Endothelial cell of umbilical vein (primary cell): ENCODE measurements at regions not wholly inside any gene's neighbourhood (a gene's known extent, or its start where the extent isn't known, plus 50 kb on each side); places are given as distances from the start of the nearest gene placed in this dataset. TPM values are rescaled to one million over a fixed set of nuclear protein-coding genes. Genes with fewer than 3 reads are reported as not detected.

Experiments used
- BruUV-seq: library from RNA; stranded (reverse); fragments of 400-500 nt; replicated peaks from 2 replicates; lab custom pipeline; 2021; lab: Mats Ljungman, UMichigan
- CTCF ChIA-PET: fragments of 300-600, 350-600 bp; sonication (Branson Sonifier 250); formaldehyde crosslinking; loops from one replicate; lab custom pipeline; 2021; ENCODE audit warnings: antibody characterized with exemption, inconsistent platforms; lab: Charles Lee
- POLR2A ChIA-PET: fragments of 300-600, 350-600 bp; sonication (Branson Sonifier 250); formaldehyde crosslinking; loops from one replicate; lab custom pipeline; 2021; ENCODE audit warnings: antibody characterized with exemption, inconsistent platforms; lab: Charles Lee
- DNase-seq: peaks from one replicate; pipeline ENCODE4 v3.0.0-alpha.2; 2011; ENCODE audit warnings: low read depth, low spot score
- FAIRE-seq: peaks from 2 replicates; lab custom pipeline; 2011; peaks lifted over from hg19 to GRCh38; lab: Jason Lieb, UNC
- H2AFZ ChIP-seq: 2 replicates; pipeline ENCODE4 v1.6.0; 2012; ENCODE audit warnings: low read depth, low read length, control low read depth, inconsistent platforms
- H3K27ac ChIP-seq: 2 replicates; pipeline ENCODE4 v1.5.1; 2011; ENCODE audit warnings: low read depth, mild to moderate bottlenecking, control low read depth, low read length, moderate library complexity; ENCODE audit not compliant: insufficient read depth
- H3K27me3 ChIP-seq, 2 experiments: 2 replicates each; pipeline versions ENCODE4 v1.6.0 to v1.6.1; 2011; ENCODE audit warnings: low read length in 2 of 2, mixed read lengths in 1 of 2; ENCODE audit not compliant: control insufficient read depth in 2 of 2, insufficient read depth in 2 of 2
- H3K36me3 ChIP-seq, 2 experiments: 2 replicates in 1 of 2; 3 replicates in 1 of 2; pipeline ENCODE4 v1.5.1; 2011; ENCODE audit warnings: low read length in 2 of 2, mild to moderate bottlenecking in 1 of 2, moderate library complexity in 1 of 2; ENCODE audit not compliant: control insufficient read depth in 2 of 2, insufficient read depth in 2 of 2; ENCODE audit errors: extremely low read depth in 1 of 2
- H3K4me1 ChIP-seq: 3 replicates; pipeline ENCODE4 v1.5.1; 2011; ENCODE audit warnings: mild to moderate bottlenecking, low read length; ENCODE audit not compliant: control insufficient read depth, insufficient read depth; ENCODE audit errors: extremely low read depth
- H3K4me2 ChIP-seq: 2 replicates; pipeline ENCODE4 v1.6.1; 2011; ENCODE audit warnings: low read length, control low read depth, mixed read lengths; ENCODE audit not compliant: insufficient read depth
- H3K4me3 ChIP-seq, 3 experiments: fragments of 200-600 bp in 1 of 3; sonication (generic), shearing (Covaris generic) in 1 of 3; replicated peaks in 1 of 3; 2 replicates each; pipeline ENCODE4 v1.5.1; 2011 to 2016; ENCODE audit warnings: control low read depth in 3 of 3, low read length in 3 of 3, mild to moderate bottlenecking in 2 of 3, inconsistent platforms in 1 of 3, low read depth in 1 of 3, moderate library complexity in 1 of 3; ENCODE audit not compliant: insufficient read depth in 1 of 3
- H3K79me2 ChIP-seq: 2 replicates; pipeline ENCODE4 v1.6.0; 2012; ENCODE audit warnings: low read length, inconsistent platforms; ENCODE audit not compliant: control insufficient read depth, insufficient read depth
- H3K9ac ChIP-seq: replicated peaks from 2 replicates; pipeline ENCODE3; 2011; ENCODE audit warnings: low read length, control low read depth; ENCODE audit not compliant: insufficient read depth; ENCODE audit errors: extremely low read depth
- H3K9me1 ChIP-seq: replicated peaks from 3 replicates; pipeline ENCODE4 v1.6.0; 2011; ENCODE audit warnings: mild to moderate bottlenecking, low read length; ENCODE audit not compliant: control insufficient read depth, insufficient read depth; ENCODE audit errors: extremely low read depth
- H3K9me3 ChIP-seq: replicated peaks from 2 replicates; pipeline ENCODE4 v1.5.1; 2012; ENCODE audit warnings: low read length, inconsistent platforms; ENCODE audit not compliant: control insufficient read depth, insufficient read depth
- H4K20me1 ChIP-seq: replicated peaks from 2 replicates; pipeline ENCODE3; 2011; ENCODE audit warnings: mild to moderate bottlenecking, low read length; ENCODE audit not compliant: control insufficient read depth, insufficient read depth; ENCODE audit errors: extremely low read depth
- GATA2 ChIP-seq: IDR thresholded peaks from 2 replicates; pipeline ENCODE4 v1.7.0; 2011; ENCODE audit warnings: low read depth, mild to moderate bottlenecking, moderate library complexity, mixed read lengths, low read length; ENCODE audit not compliant: insufficient read length, insufficient read depth
- JUN ChIP-seq: IDR thresholded peaks from 2 replicates; pipeline ENCODE4 v1.6.1; 2011; ENCODE audit warnings: borderline replicate concordance, low read depth; ENCODE audit not compliant: insufficient read length, insufficient read depth
- POLR2A ChIP-seq: IDR thresholded peaks from 2 replicates; pipeline ENCODE4 v1.6.1; 2012; ENCODE audit warnings: low read depth, mild to moderate bottlenecking, control low read depth, low read length
- POLR2AphosphoS5 ChIP-seq: IDR thresholded peaks from 2 replicates; pipeline ENCODE4 v1.6.1; 2012; ENCODE audit warnings: low read depth, mild to moderate bottlenecking, control low read depth, low read length, moderate library complexity; ENCODE audit not compliant: insufficient read depth
- dilution Hi-C: fragments of 300-500 bp; cut with MboI; formaldehyde crosslinking; loops from one replicate; pipeline ENCODE4 v1.15.0; 2019; ENCODE audit warnings: low sequenced_read_pairs; ENCODE audit not compliant: extremely low pct_ligation_motif_present
- intact Hi-C: fragments of 100-400 bp; cut with micrococcal nuclease; formaldehyde crosslinking; loops from one replicate; pipeline ENCODE4 v1.10.0; 2022
- microRNA counts: library from miRNA; unstranded; fragments of <30 nt; microRNA quantifications from one replicate; lab custom pipeline; 2016
- microRNA-seq: library from miRNA; unstranded; fragments of <30 nt; microRNA quantifications from one replicate; pipeline ENCODE4 v1.2.0, GENCODE V29; 2021; ENCODE audit warnings: borderline number of aligned reads, borderline replicate concordance
- small RNA-seq: library from RNA; depleted of rRNA; stranded (forward); fragments of <200 nt; gene quantifications from one replicate; pipeline ENCODE3, GENCODE V24; 2012; ENCODE audit warnings: low replicate concordance, low read depth; ENCODE audit not compliant: insufficient read depth, insufficient read length
- TF ChIP-seq, protein P1 (sequence below): IDR thresholded peaks from 2 replicates; pipeline ENCODE4 v1.6.1; 2011; ENCODE audit not compliant: insufficient read depth, insufficient read length

DNA sequence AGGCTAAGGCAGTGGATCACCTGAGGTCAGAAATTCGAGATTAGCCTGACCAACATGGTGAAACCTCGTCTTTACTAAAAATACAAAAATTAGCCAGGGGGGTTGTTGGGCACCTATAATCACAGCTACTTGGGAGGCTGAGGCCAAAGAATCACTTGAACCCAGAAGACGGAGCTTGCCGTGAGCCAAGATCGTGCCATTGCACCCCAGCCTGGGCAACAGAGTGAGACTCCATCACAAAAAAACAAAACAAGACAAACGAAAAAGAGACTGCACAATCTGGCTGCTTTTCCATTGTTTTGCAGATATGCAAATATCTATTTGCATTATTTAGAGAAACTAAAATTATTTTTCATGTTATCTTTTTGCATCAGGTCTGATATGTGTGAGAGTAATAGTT is 83.6 kb downstream of the ZNF486 start:
- FAIRE-seq (no peak), DNase-seq (no peak)
- no peak overlapping the region for H2AFZ ChIP-seq
- intact Hi-C loops, result no loop called here
- H3K27ac ChIP-seq, result no peak overlapping the region
- no peaks in the 10 kb centered on the region for H4K20me1 ChIP-seq
- no peaks in the 10 kb centered on the region for H3K27me3 ChIP-seq
- ChIA-PET POLR2A (no interaction called here), CTCF (no interaction called here)
- H3K9me1 ChIP-seq, result no peaks in the 10 kb centered on the region
- no peak overlapping the region for H3K9ac ChIP-seq
- no TSS peak for BruUV-seq
- no peaks in the 10 kb centered on the region for H3K36me3 ChIP-seq
- dilution Hi-C loops, result no loop called here
- TF ChIP-seq POLR2A, result no peak
- H3K4me2 ChIP-seq, result no peak overlapping the region
- H3K9me3 ChIP-seq, result no peaks in the 10 kb centered on the region
- no peaks in the 10 kb centered on the region for H3K79me2 ChIP-seq
- H3K4me3 ChIP-seq, result no peak overlapping the region
- no peaks in the 10 kb centered on the region for H3K4me1 ChIP-seq

DNA sequence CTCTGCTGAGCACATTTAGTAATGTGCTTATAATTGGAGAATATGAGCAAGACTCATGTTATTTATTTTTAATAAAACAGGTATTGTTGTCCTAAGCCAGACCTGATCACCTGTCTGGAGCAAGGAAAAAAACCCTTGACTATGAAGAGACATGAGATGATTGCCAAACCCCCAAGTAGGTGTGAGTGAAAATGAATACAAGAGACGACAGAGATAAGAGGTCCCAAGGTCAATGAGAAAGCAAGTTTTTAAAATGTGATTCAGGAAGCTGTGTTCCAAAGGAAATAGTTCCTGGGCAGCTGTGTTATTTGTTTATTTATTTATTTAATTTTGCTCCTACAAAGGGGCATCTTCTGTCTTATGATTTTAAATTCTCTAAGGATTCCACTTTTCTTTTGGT is 83.1 kb downstream of the ZNF486 start:
- H3K9me3 ChIP-seq, result no peaks in the 10 kb centered on the region
- no peak overlapping the region for H3K4me2 ChIP-seq
- H3K9me1 ChIP-seq, result no peaks in the 10 kb centered on the region
- H3K27me3 ChIP-seq, result no peaks in the 10 kb centered on the region
- H2AFZ ChIP-seq, result no peak overlapping the region
- H3K4me3 ChIP-seq, result no peak overlapping the region
- dilution Hi-C loops, result no loop called here
- intact Hi-C loops, result no loop called here
- ChIA-PET POLR2A (no interaction called here), CTCF (no interaction called here)
- BruUV-seq, result no TSS peak
- H3K27ac ChIP-seq, result no peak overlapping the region
- H3K4me1 ChIP-seq, result no peaks in the 10 kb centered on the region
- FAIRE-seq (no peak), DNase-seq (no peak)
- H4K20me1 ChIP-seq, result no peaks in the 10 kb centered on the region
- no peak overlapping the region for H3K9ac ChIP-seq
- H3K79me2 ChIP-seq, result no peaks in the 10 kb centered on the region
- H3K36me3 ChIP-seq, result no peaks in the 10 kb centered on the region
- TF ChIP-seq, protein P1, sequence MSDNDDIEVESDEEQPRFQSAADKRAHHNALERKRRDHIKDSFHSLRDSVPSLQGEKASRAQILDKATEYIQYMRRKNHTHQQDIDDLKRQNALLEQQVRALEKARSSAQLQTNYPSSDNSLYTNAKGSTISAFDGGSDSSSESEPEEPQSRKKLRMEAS, result no peak
- TF ChIP-seq POLR2AphosphoS5, result no peak
- TF ChIP-seq POLR2A, result no peak
- no peak for TF ChIP-seq GATA2
- no peak for TF ChIP-seq JUN

MicroRNAs encoded in the stretch of these regions (microRNA counts, 767-probe panel; counts per million panel counts)
- 723 counts per million, percentile 96 among the panel's probes with 10 or more counts for microRNA hsa-miR-1270 (lab: Ali Mortazavi, UCI)

Small RNA genes in the stretch of these regions (microRNA-seq; reads per million reads assigned to microRNA genes)
- 8.1 reads per million, percentile 19 among the genes with 10 or more reads in this experiment for gene MIR1270

Small RNA genes in the stretch of these regions (small RNA-seq; reads per million reads assigned to genes)
- gene MIR1270, result not detected
